ENCODE measurements at regions not wholly inside any gene's neighbourhood (a gene's known extent, or its start where the extent isn't known, plus 50 kb on each side); places are given as distances from the start of the nearest gene placed in this dataset.

GRCh38 chr7:104963378-104963990, 50.5 kb upstream of the KMT2E start:
- H3K27me3 Mint-ChIP-seq (ENCODE audit: low read depth) = no peaks in the 10 kb centered on the region
- no peak for TF ChIP-seq CTCF (IDR thresholded peaks at IDR 0.05; ENCODE audit: unreplicated experiment)
- no peak overlapping the region for H3K4me3 Mint-ChIP-seq
- no peaks in the 10 kb centered on the region for H3K9me3 Mint-ChIP-seq
- no peaks in the 10 kb centered on the region for H3K36me3 Mint-ChIP-seq
- H3K27ac Mint-ChIP-seq = no peak overlapping the region
- no peaks in the 10 kb centered on the region for H3K4me1 Mint-ChIP-seq
- DNase-seq (ENCODE audit: low spot score in 2 of 2, unreplicated experiment in 2 of 2) = no peak

- Mint-ChIP-seq H3K27me3 (ENCODE audit: low read depth) (no peaks in the 10 kb centered on the region), H3K4me3 (no peak overlapping the region), H3K27ac (no peak overlapping the region), H3K36me3 (no peaks in the 10 kb centered on the region), H3K9me3 (no peaks in the 10 kb centered on the region), H3K4me1 (no peaks in the 10 kb centered on the region)
- TF ChIP-seq CTCF (IDR thresholded peaks at IDR 0.05; ENCODE audit: unreplicated experiment) = no peak
- DNase-seq (ENCODE audit: low spot score in 2 of 2, unreplicated experiment in 2 of 2) = no peak
Observed at GRCh38 chr7:104963991-104964385, 50.0 kb upstream of the KMT2E start.
